ENCODE measurements at regions not wholly inside any gene's neighbourhood (a gene's known extent, or its start where the extent isn't known, plus 50 kb on each side); places are given as distances from the start of the nearest gene placed in this dataset.

- DNase-seq = no peak
Observed at GRCh38 chr10:116792817-116793216, 50.5 kb upstream of the HSPA12A start.

GRCh38 chr10:116796469-116796868 is 52.8 kb upstream of the ENO4 start:
- no peak for DNase-seq

- DNase-seq = peak; percentile 4
Observed at GRCh38 chr10:116796910-116797513, 52.3 kb upstream of the ENO4 start.

- DNase-seq = no peak
Observed at GRCh38 chr10:116798859-116799258, 50.4 kb upstream of the ENO4 start.
